GM12878 (cell line): ENCODE measurements at regions not wholly inside any gene's neighbourhood (a gene's known extent, or its start where the extent isn't known, plus 50 kb on each side); places are given as distances from the start of the nearest gene placed in this dataset.

Experiments used
- ATAC-seq: fragments of 200-7000 bp; cut with Tn5 transposase; 3 replicates; pipeline ENCODE4 v1.9.1; 2020; ENCODE audit warnings: mild to moderate bottlenecking, moderate library complexity
- BruUV-seq: library from RNA; stranded (reverse); fragments of 400-500 nt; replicated peaks from 2 replicates; lab custom pipeline; 2021; lab: Mats Ljungman, UMichigan
- CTCF ChIA-PET: fragments of 300-600 bp; sonication (Branson Sonifier 250); formaldehyde crosslinking; extraction: SDS; loops from one replicate; lab custom pipeline; 2021; ENCODE audit warnings: inconsistent platforms; lab: Yijun Ruan, JAX
- POLR2A ChIA-PET: fragments of 350-600 bp; formaldehyde crosslinking; extraction: SDS; loops from one replicate; lab custom pipeline; 2021; ENCODE audit warnings: inconsistent platforms; lab: Charles Lee
- RAD21 ChIA-PET: fragments of 300-600 bp; sonication (Branson Sonifier 250); formaldehyde crosslinking; loops from one replicate; lab custom pipeline; 2023; ENCODE audit warnings: antibody characterized with exemption; ENCODE audit not compliant: unreplicated experiment; lab: Charles Lee
- SMC1A ChIA-PET: fragments of 300-600 bp; sonication (Branson Sonifier 250); formaldehyde crosslinking; loops from one replicate; lab custom pipeline; 2023; ENCODE audit not compliant: unreplicated experiment, uncharacterized antibody; lab: Charles Lee
- DNase-seq: peaks from one replicate; pipeline ENCODE4 v3.0.0-alpha.2; 2011; ENCODE audit warnings: low read depth, low spot score
- FAIRE-seq: peaks from 3 replicates; lab custom pipeline; 2011; peaks lifted over from hg19 to GRCh38; lab: Jason Lieb, UNC
- H2AFZ ChIP-seq: 2 replicates; pipeline ENCODE4 v1.6.0; 2011; ENCODE audit warnings: low read depth, low read length, control low read depth; ENCODE audit not compliant: control insufficient read depth
- H3K27ac ChIP-seq: 2 replicates; pipeline ENCODE4 v1.5.1; 2011; ENCODE audit warnings: control low read depth; ENCODE audit not compliant: control insufficient read depth, insufficient read depth
- H3K27me3 ChIP-seq, 2 experiments: replicated peaks in 1 of 2; 2 replicates each; pipeline versions ENCODE4 v1.6.0 to v1.6.1; 2011; ENCODE audit warnings: low read length in 1 of 2; ENCODE audit not compliant: control insufficient read depth in 2 of 2, insufficient read depth in 2 of 2
- H3K36me3 ChIP-seq, 2 experiments: 2 replicates each; pipeline ENCODE4 v1.5.1; 2011; ENCODE audit warnings: low read length in 1 of 2; ENCODE audit not compliant: control insufficient read depth in 2 of 2, insufficient read depth in 2 of 2
- H3K4me1 ChIP-seq: 2 replicates; pipeline ENCODE4 v1.6.1; 2011; ENCODE audit warnings: mild to moderate bottlenecking, low read length, moderate library complexity, mixed read lengths; ENCODE audit not compliant: control insufficient read depth, insufficient read depth
- H3K4me2 ChIP-seq: 2 replicates; pipeline ENCODE4 v1.6.0; 2011; ENCODE audit warnings: control low read depth; ENCODE audit not compliant: control insufficient read depth, insufficient read depth
- H3K4me3 ChIP-seq: fragments of 200-600 bp; sonication (generic); 2 replicates; pipeline ENCODE4 v1.5.1; 2016
- H3K79me2 ChIP-seq: 2 replicates; pipeline ENCODE4 v1.6.0; 2011; ENCODE audit warnings: low read length; ENCODE audit not compliant: control insufficient read depth, insufficient read depth
- H3K9ac ChIP-seq: 2 replicates; pipeline ENCODE4 v1.8.0; 2011; ENCODE audit warnings: low read length, control low read depth, mixed read lengths; ENCODE audit not compliant: control insufficient read depth, insufficient read depth
- H3K9me3 ChIP-seq: replicated peaks from 3 replicates; pipeline ENCODE4 v1.5.1; 2011; ENCODE audit warnings: mild to moderate bottlenecking, low read length; ENCODE audit not compliant: control insufficient read depth, insufficient read depth
- H4K20me1 ChIP-seq: 2 replicates; pipeline ENCODE4 v1.6.0; 2011; ENCODE audit not compliant: control insufficient read depth, insufficient read depth
- ASH2L ChIP-seq: fragments of 300-600, 200-600 bp; sonication (generic); IDR thresholded peaks from 2 replicates; pipeline ENCODE4 v1.6.1; 2017; ENCODE audit warnings: low read depth, mild to moderate bottlenecking, borderline replicate concordance
- ATF7 ChIP-seq: fragments of 450-650 bp; IDR thresholded peaks from 2 replicates; pipeline ENCODE4 v1.6.1; 2016; ENCODE audit warnings: low read depth, mild to moderate bottlenecking
- CBFB ChIP-seq: IDR thresholded peaks from 2 replicates; pipeline ENCODE4 v1.6.1; 2016; ENCODE audit warnings: antibody characterized with exemption, low read depth
- CHD1 ChIP-seq: IDR thresholded peaks from 2 replicates; pipeline ENCODE4 v1.6.1; 2012; ENCODE audit warnings: low read depth, low read length, improper control_type of control experiment
- CREM ChIP-seq: IDR thresholded peaks from 2 replicates; pipeline ENCODE4 v1.6.1; 2014; ENCODE audit warnings: antibody characterized with exemption, low read depth
- ELK1 ChIP-seq: IDR thresholded peaks from 2 replicates; pipeline ENCODE4 v1.6.1; 2012; ENCODE audit warnings: low read depth, low read length, improper control_type of control experiment
- EP300 ChIP-seq, 2 experiments: fragments of 150-350 bp in 1 of 2; IDR thresholded peaks; 2 replicates each; pipeline ENCODE4 v1.6.1; 2011 to 2012; ENCODE audit warnings: low read depth in 2 of 2, low read length in 2 of 2, borderline replicate concordance in 1 of 2, improper control_type of control experiment in 1 of 2, inconsistent platforms in 1 of 2; ENCODE audit not compliant: control insufficient read depth in 1 of 2
- ESRRA ChIP-seq: IDR thresholded peaks from 2 replicates; pipeline ENCODE4 v1.6.1; 2012; ENCODE audit warnings: mild to moderate bottlenecking, low read length, improper control_type of control experiment
- HCFC1 ChIP-seq: fragments of 150-350 bp; IDR thresholded peaks from 2 replicates; pipeline ENCODE4 v1.6.1; 2014; ENCODE audit warnings: low read length
- HSF1 ChIP-seq: fragments of 150-350 bp; IDR thresholded peaks from 2 replicates; pipeline ENCODE4 v1.6.1; 2014; ENCODE audit warnings: mild to moderate bottlenecking, low read depth, low read length
- KAT2A ChIP-seq: conservative IDR thresholded peaks from 2 replicates; pipeline ENCODE4 v1.6.1; 2011; ENCODE audit warnings: low read depth, low read length; ENCODE audit not compliant: control insufficient read depth
- KDM1A ChIP-seq: fragments of 200-600 bp; sonication (generic); IDR thresholded peaks from 2 replicates; pipeline ENCODE4 v1.6.1; 2016; ENCODE audit warnings: borderline replicate concordance
- NBN ChIP-seq: fragments of 450-650 bp; IDR thresholded peaks from 2 replicates; pipeline ENCODE4 v1.6.1; 2016
- NR2C1 ChIP-seq: fragments of 450-650 bp; IDR thresholded peaks from 2 replicates; pipeline ENCODE4 v1.6.1; 2017; ENCODE audit warnings: antibody characterized with exemption, mild to moderate bottlenecking, moderate library complexity
- NR2C2 ChIP-seq: IDR thresholded peaks from 2 replicates; pipeline ENCODE4 v1.6.1; 2011; ENCODE audit warnings: borderline replicate concordance, low read depth; ENCODE audit not compliant: control insufficient read depth, insufficient read length
- POLR2A ChIP-seq: IDR thresholded peaks from 2 replicates; pipeline ENCODE4 v1.6.1; 2011; ENCODE audit warnings: low read depth, mild to moderate bottlenecking, low read length
- POU2F2 ChIP-seq: IDR thresholded peaks from 3 replicates; pipeline ENCODE4 v1.6.1; 2011; ENCODE audit warnings: low read depth, mild to moderate bottlenecking, low read length, borderline replicate concordance
- RAD51 ChIP-seq: fragments of 450-650 bp; IDR thresholded peaks from 2 replicates; pipeline ENCODE4 v1.6.1; 2016; ENCODE audit warnings: moderate library complexity, mild to moderate bottlenecking, inconsistent platforms
- RCOR1 ChIP-seq: conservative IDR thresholded peaks from 2 replicates; pipeline ENCODE4 v1.6.1; 2012; ENCODE audit warnings: low read depth, low read length, improper control_type of control experiment
- WGBS: methylation state at CpG from one replicate; pipeline ENCODE4 v1.1.6; 2016; ENCODE audit warnings: low lambda C conversion rate; ENCODE audit not compliant: insufficient replicate concordance, insufficient coverage; ENCODE audit errors: missing lambda C conversion rate; 5-methylcytosine and 5-hydroxymethylcytosine counted together
- in situ Hi-C: fragments of 300-500 bp; cut with MboI; formaldehyde crosslinking; loops from 9 replicates; pipeline ENCODE4 v1.14.3; 2018; ENCODE audit warnings: mixed read lengths
- intact Hi-C: fragments of 100-400 bp; cut with micrococcal nuclease; formaldehyde crosslinking; loops from one replicate; pipeline ENCODE4 v1.14.2; 2022; ENCODE audit not compliant: unreplicated experiment

- H3K79me2 ChIP-seq, result no peaks in the 10 kb centered on the region; the same call in 1 of the 2 replicates
- ChIA-PET RAD21 (no interaction called here), POLR2A (no interaction called here), CTCF (interaction anchor here (1.0 to 5.9 kb wide), 6 partner anchors 13 to 194 kb away, joined by 3 to 68 read pairs (median 6); no protein-coding TSS in a partner anchor), SMC1A (no interaction called here)
- DNase-seq (no peak), FAIRE-seq (no peak), ATAC-seq (no peak)
- BruUV-seq, result no TSS peak
- H3K4me3 ChIP-seq, result peak overlapping the region; percentile 69
- H3K4me1 ChIP-seq, result peaks cover 13% of the 10 kb centered on the region; the same call in 1 of the 2 replicates
- H3K9ac ChIP-seq, result peak overlapping the region; percentile 64
- no peak overlapping the region for H3K27ac ChIP-seq
- in situ Hi-C loops (no loop called here), intact Hi-C loops (no loop called here)
- no peaks in the 10 kb centered on the region for H4K20me1 ChIP-seq
- no peaks in the 10 kb centered on the region for H3K9me3 ChIP-seq
- H3K4me2 ChIP-seq, result peak overlapping the region; percentile 91
- H3K36me3 ChIP-seq, result no peaks in the 10 kb centered on the region
- 64% methylated on average over 7 of the region's 7 CpGs for WGBS
- TF ChIP-seq NR2C1, result no peak
- no peak for TF ChIP-seq NBN
- no peak for TF ChIP-seq ELK1
- no peak for TF ChIP-seq HSF1
- TF ChIP-seq KDM1A, result no peak
- no peak for TF ChIP-seq POLR2A
- TF ChIP-seq POU2F2, result no peak
- TF ChIP-seq ESRRA, result no peak
- no peak for TF ChIP-seq ASH2L
- TF ChIP-seq NR2C2, result no peak
- TF ChIP-seq ATF7, result no peak
- TF ChIP-seq HCFC1, result no peak
- TF ChIP-seq CBFB, result no peak
- TF ChIP-seq CHD1, result no peak
- TF ChIP-seq CREM, result no peak
- no peak for TF ChIP-seq RAD51
- no peak for TF ChIP-seq EP300 (IDR thresholded peaks at IDR 0.05; ENCODE audit: borderline replicate concordance in 1 of 2, control insufficient read depth in 1 of 2, low read depth in 2 of 2, low read length in 2 of 2)
- no peak for TF ChIP-seq KAT2A
- no peak for TF ChIP-seq RCOR1
- TF ChIP-seq, all 136 proteins: peak for 0
- peak overlapping the region; percentile 61 for H2AFZ ChIP-seq
- no peaks in the 10 kb centered on the region; a peak in 1 of 4 replicates for H3K27me3 ChIP-seq
Observed at GRCh38 chr15:89400782-89401545, 66.3 kb upstream of the POLG start.
